ENCODE measurements at regions not wholly inside any gene's neighbourhood (a gene's known extent, or its start where the extent isn't known, plus 50 kb on each side); places are given as distances from the start of the nearest gene placed in this dataset.

GRCh38 chr4:177006331-177006730, 213.6 kb upstream of the VEGFC start:
- no peak for TF ChIP-seq CTCF (IDR thresholded peaks at IDR 0.05; ENCODE audit: low read depth, low read length)
- TF ChIP-seq EZH2phosphoT487 (IDR thresholded peaks at IDR 0.05; ENCODE audit: low read depth): no peak
